Retina (tissue), 1 donor: ENCODE measurements at regions not wholly inside any gene's neighbourhood (a gene's known extent, or its start where the extent isn't known, plus 50 kb on each side); places are given as distances from the start of the nearest gene placed in this dataset.

Experiments
- DNase-seq: peaks from one replicate; pipeline ENCODE4 v3.0.0-alpha.2; 2016

- no peak for DNase-seq
Observed at GRCh38 chr7:18420748-18421147, 74.8 kb upstream of the HDAC9 start.

DNA sequence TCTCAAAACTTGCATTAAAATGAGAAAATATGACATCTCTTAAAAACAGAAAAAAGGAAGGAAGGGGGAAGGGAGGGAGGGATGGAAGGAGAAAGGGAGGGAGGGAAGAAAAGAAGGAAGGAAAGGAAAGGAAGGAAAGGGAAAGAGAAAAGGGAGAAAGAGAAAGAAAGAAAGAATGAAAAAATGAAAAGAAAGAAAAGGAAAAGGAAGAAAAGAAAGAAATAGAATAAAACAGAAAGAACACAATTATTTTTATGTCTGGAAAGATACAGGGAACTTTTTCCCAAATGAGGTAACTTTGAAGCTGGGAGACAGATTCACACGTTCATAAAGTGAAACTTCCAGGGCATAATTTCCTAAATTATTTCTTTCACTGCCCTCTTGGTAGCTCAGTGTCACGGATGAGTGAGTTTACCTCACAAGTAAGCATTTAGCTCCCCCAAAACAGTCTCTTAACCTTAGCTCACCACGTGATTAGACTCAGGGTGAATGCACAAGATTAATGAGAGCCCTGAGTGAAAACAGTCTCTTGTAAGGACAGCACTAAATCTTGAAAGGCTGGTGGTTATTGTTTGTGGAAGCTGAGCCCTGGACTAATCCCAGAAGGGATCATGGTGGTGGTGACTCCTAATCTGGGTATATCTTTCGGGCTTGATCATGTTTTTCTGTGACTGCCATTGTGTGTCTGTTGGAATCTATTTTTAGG, 74.1 kb upstream of the HDAC9 start:
- DNase-seq: peak; percentile 49

GRCh38 chr7:18425227-18425626, 70.3 kb upstream of the HDAC9 start:
- DNase-seq: no peak

DNA sequence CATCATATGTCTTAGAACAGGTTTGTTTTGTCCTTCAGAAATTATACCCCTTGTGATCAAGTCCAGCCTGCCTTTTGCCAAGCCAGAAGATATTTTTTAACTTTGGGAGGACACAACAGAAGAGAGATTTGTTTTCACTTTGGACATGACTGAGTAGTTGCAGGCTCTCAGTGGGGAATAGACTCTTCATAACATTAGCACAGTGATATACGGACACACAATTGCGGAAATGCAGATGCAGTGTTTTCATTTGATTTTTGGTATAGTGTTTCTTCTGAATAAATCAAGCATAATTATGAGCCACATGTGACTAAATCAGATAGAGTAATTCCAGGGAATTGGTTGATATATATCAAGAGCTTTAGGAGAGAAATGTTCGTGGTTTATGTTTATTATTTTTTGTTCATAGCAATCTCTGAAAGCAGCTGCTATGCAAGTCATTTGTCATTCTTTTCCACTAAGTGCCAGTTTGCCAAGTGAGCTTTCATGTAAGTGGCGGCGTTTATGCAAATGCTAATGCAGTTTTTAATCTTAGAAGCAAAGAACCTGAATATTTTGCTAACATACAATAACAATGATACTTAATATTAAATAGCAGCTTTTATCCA, 69.6 kb upstream of the HDAC9 start:
- DNase-seq: no peak

DNA sequence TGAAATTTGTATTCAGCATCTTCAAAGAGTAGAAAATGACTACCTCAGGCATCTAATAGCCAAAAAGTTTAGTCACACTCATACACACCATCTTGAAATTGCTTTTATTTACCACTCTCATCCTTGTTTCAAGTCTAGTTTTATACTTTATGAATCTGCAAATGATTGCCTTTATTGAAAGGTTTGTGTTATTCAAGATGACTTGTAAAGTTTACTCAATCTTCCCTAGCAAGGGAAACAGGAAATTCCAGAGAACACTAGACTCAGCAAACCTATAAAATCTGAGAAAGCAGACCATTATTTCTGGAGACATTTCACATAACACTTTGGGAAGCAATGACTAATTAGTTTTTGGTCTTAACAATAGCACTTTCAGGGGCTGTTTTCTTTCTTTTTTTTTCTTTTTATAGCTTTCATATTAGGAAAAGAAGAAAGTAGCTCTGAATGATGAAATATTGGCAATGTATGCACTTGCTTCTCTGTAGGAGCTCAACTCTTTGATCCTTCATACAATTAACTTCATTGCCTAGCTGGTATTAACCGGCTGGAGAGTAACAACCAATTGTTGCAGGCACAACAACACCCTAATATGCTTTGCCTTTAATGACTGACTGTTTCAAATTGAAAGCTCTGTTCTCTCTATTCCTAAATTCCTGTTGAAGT, 68.9 kb upstream of the HDAC9 start:
- no peak for DNase-seq

DNA sequence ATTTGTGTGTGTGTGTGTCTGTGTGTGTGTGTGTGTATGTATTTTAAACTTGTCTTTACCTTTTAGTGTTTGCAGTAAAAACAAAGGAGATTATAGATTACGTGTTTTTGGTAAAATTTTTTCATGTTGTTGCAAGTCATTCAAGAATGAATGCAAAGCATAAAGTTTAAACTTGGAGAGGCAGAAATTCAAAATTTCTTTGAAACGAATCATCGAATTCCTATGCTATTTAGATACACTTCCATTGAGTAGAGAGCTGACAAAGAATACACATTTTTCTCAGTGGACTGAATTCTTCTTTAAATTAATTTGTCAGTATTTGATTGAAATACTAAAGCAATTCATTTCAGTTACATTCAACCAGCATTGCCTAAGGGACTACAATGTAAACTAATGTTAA, 66.0 kb upstream of the HDAC9 start:
- DNase-seq: no peak

- DNase-seq: no peak
Observed at GRCh38 chr7:18430810-18431209, 64.7 kb upstream of the HDAC9 start.

DNA sequence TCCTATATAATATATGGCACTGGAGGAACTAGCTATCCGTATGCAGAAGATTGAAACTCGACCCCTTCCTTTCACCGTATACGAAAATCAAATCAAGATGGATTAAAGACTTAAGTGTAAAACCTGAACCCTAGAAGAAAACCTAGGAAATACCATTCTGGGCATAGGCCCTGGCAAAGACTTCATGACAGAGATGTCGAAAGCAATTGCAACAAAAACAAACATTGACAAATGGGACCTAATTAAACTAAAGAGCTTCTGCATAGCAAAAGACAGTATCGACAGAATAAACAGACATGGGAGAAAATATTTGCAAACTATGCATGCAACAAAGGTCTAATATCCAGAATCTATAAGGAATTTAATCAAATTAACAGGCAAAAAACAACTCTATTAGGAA, 61.4 kb upstream of the HDAC9 start:
- DNase-seq: no peak

DNA sequence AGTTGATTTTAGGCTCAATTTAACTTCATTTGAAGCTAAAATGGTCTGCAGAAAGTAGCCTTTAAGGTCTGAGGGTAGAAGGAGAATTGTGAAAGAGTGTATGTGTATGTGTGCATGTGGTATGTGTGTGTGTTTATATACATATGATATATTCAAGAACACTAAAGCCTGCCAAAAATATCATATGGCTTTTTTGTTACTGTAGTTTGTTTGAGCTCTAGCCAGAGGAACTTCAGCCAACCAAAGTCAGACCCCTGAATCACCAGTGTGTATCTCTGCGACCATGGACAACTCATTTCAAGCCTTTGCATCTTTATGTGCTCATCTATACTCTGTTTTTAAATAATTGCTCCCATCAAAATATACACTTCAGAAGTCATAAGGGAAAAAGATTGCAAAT, 58.4 kb upstream of the HDAC9 start:
- DNase-seq: no peak

GRCh38 chr7:18440934-18441333, 54.6 kb upstream of the HDAC9 start:
- DNase-seq: no peak

DNA sequence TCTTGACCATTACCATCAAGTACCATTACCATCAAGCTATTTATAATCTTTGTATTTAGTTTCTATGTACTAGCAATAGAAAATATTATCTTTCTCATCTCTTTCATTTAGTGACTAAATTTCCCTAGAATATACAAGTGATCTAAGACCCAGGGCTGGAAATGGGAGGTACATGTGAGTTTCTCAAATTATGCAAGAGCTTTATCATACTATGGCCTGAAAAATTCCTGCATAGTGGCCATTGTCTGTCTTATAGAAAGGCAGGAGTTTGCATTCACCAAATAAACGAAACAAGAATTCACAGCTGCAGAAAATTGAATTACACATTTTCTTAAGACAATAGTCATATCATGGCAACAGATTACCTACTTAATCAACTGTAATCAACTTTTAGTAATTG, 50.7 kb upstream of the HDAC9 start:
- no peak for DNase-seq

DNA sequence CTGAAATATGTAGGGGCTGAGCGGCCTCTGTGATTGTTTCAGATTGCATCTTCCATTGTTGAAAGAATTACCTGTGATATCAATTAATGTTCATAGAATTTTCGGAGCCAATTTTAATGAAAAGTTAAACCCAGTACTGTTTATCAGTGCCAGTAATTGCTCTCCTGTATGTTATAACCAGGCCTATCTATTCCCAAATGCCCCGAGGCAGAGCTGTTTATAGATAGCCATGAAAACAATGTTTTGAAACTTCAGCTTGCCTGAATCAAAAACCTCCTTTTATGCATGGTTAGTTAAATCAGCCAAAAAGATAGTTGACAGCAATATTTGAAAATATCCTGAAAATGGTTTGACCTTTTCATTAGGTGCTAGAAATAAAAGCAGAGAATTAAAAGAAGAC, 50.1 kb upstream of the HDAC9 start:
- no peak for DNase-seq
